ENCODE measurements at regions not wholly inside any gene's neighbourhood (a gene's known extent, or its start where the extent isn't known, plus 50 kb on each side); places are given as distances from the start of the nearest gene placed in this dataset.

- no peak for TF ChIP-seq CTCF (IDR thresholded peaks at IDR 0.05)
Measured at GRCh38 chr18:78297048-78297447, 682.6 kb upstream of the SALL3 start.

- TF ChIP-seq CTCF (IDR thresholded peaks at IDR 0.05) = no peak
Measured at GRCh38 chr18:78303519-78304191, 676.0 kb upstream of the SALL3 start.

- TF ChIP-seq CTCF (IDR thresholded peaks at IDR 0.05) = no peak
Measured at GRCh38 chr18:78304192-78305164, 675.1 kb upstream of the SALL3 start.

- TF ChIP-seq CTCF (IDR thresholded peaks at IDR 0.05) = no peak
Measured at GRCh38 chr18:78305789-78306188, 673.8 kb upstream of the SALL3 start.

- TF ChIP-seq CTCF (IDR thresholded peaks at IDR 0.05) = no peak
Measured at GRCh38 chr18:78309307-78309706, 670.3 kb upstream of the SALL3 start.

GRCh38 chr18:78309924-78310323, 669.7 kb upstream of the SALL3 start:
- TF ChIP-seq CTCF (IDR thresholded peaks at IDR 0.05) = no peak

- TF ChIP-seq CTCF (IDR thresholded peaks at IDR 0.05) = no peak
Measured at GRCh38 chr18:78319264-78319663, 660.4 kb upstream of the SALL3 start.

Measured in LNCAP (cell line).